GM12874 (cell line): ENCODE measurements at regions not wholly inside any gene's neighbourhood (a gene's known extent, or its start where the extent isn't known, plus 50 kb on each side); places are given as distances from the start of the nearest gene placed in this dataset.

Experiments used
- TF ChIP-seq, protein P1 (sequence below): IDR thresholded peaks from 2 replicates; pipeline ENCODE4 v1.5.1; 2011; ENCODE audit warnings: low read depth, mild to moderate bottlenecking, control low read depth, low read length, moderate library complexity; ENCODE audit not compliant: insufficient read depth

DNA sequence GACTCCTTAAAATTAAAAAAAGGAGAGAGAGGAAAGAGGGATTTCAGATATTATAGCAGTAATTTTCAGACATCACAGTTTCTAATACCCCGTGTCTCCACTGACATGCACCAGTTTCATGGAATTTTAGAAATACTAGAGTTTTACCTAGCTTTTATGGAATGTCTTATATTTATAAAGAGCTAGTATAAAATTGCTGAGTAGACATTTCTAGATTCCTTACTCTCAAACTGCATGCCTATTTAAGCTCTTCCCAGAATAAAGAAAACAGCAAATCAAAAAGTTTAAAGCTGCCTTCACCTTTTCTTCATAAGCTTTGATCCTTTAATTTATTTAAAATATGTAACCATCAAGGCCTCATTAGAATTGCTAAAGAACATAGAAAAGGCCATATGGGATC, 247.4 kb upstream of the IL12A start:
- TF ChIP-seq, protein P1, sequence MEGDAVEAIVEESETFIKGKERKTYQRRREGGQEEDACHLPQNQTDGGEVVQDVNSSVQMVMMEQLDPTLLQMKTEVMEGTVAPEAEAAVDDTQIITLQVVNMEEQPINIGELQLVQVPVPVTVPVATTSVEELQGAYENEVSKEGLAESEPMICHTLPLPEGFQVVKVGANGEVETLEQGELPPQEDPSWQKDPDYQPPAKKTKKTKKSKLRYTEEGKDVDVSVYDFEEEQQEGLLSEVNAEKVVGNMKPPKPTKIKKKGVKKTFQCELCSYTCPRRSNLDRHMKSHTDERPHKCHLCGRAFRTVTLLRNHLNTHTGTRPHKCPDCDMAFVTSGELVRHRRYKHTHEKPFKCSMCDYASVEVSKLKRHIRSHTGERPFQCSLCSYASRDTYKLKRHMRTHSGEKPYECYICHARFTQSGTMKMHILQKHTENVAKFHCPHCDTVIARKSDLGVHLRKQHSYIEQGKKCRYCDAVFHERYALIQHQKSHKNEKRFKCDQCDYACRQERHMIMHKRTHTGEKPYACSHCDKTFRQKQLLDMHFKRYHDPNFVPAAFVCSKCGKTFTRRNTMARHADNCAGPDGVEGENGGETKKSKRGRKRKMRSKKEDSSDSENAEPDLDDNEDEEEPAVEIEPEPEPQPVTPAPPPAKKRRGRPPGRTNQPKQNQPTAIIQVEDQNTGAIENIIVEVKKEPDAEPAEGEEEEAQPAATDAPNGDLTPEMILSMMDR, result no peak

DNA sequence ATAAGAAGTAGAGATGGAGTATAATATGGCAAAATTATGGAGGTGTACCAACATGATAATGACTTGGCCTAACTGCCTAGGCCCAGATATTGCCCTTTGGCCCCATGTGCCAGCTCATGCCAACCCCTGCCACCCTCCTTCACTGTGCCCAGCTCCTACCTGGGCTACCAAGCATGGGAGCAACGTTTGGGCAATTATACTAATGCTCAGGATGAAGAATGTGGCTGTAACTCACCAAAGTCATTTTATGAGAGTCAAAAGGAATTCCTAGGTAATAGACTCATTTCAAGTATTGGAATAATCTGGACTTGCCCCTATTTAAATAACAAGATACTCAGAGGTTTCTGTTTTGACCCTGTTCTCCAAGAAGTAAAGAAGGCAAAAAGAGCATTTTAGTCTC, 240.2 kb upstream of the IL12A start:
- TF ChIP-seq, protein P1, result no peak

DNA sequence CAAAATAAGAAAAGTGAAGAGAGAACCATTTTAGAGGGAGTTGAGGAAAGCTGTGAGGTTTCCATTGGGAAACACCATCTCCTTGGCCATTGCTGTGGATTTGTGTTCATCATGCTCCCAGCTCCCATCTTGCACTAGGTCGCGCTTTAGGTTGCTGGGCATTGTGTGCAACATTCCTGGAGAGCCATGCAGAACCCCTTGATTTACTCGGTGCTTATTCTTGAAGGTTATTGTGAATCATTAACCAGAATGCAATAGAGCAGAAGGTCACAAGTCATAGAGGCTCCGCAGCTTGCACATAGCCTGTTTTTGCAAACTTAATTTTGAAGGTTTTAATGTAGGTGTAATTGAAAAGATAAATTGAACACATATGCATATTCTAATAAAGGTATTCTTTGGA, 239.2 kb upstream of the IL12A start:
- TF ChIP-seq, protein P1, result no peak

DNA sequence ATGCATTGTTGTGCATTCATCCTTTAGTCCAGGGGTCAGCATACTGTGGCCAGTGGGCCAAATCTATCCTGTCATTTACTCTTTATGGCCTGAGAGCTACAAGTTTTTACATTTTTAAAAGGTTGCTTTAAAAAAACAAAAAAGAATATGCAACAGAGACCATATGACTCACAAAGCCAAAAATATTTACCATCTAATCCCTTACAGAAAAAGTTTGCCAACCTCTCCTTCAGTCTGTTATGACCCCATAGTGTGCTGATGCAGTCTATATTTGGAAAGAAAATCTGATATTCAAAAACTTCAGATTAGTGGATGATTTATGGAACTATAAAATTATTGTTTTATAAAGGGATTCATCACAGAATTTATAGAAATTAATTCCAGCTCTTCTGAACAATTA, 237.5 kb upstream of the IL12A start:
- TF ChIP-seq, protein P1, result no peak

DNA sequence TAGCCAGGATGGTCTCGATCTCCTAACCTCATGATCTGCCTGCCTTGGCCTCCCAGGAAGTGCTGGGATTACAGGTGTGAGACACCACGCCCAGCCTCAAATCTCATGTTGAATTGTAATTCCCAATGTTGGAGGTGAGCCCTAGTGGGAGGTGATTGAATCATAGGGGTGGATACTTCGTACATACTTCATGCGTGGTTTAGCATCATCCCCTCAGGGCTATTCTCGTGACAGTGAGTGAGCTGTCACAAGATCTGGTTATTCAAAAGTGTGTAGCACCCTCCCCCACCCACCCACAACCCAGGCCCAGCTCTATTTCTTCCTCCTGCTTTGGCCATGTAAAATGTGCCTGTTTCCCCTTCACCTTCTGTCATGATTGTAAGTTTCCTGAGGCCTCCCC, 236.9 kb upstream of the IL12A start:
- TF ChIP-seq, protein P1, result no peak

DNA sequence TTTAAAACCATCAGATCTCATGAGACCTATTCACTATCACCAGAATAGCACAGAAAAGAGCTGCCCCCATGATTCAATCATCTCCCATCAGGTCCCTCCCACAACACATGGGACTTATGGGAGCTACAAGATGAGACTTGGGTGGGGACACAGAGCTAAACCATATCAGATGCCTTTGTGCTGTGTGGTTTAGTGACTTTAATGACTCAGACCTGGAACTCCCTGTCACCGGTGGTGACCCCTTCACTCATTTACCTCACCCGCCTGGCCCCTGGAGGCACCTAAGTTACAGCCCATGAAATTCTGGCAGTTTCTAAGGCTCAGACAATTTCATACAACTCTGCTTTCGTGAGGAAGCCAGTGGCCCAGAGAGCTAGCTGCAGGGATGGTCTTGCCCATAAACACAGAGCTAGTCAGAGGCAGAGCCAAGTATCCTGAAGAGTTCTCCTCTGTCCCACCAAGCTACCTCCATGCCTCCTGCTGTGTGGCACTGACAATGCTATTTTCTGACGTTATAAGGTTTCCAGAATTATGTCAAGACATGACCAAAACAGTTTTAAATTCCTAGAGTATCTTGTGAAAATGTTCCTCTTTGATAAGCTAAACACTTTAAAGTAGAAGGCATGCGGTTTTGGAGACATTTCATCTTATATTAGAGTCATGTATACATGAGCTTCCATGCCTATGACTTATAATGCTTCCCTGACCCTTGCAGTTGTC, 231.1 kb upstream of the IL12A start:
- TF ChIP-seq, protein P1, result no peak

DNA sequence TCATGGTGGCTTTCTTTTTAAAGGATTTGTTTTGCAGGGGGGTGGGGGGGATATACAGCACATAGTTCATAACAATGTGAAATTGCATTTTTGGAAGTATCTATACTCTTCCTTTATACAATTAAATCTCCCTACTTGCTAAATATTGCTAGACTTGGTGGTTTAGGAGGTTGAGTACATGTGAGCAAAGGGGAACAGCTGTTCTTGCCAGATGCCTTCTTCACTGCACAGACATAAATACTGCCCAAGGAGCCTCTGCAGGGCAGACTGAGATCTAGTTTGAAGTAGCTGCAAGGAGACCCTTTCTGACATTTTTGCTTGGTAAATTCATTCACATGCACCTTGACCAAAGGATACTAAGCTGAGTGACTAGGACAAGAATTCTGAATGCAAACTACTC, 228.6 kb upstream of the IL12A start:
- TF ChIP-seq, protein P1, result no peak
